ENCODE measurements at regions not wholly inside any gene's neighbourhood (a gene's known extent, or its start where the extent isn't known, plus 50 kb on each side); places are given as distances from the start of the nearest gene placed in this dataset.

DNA sequence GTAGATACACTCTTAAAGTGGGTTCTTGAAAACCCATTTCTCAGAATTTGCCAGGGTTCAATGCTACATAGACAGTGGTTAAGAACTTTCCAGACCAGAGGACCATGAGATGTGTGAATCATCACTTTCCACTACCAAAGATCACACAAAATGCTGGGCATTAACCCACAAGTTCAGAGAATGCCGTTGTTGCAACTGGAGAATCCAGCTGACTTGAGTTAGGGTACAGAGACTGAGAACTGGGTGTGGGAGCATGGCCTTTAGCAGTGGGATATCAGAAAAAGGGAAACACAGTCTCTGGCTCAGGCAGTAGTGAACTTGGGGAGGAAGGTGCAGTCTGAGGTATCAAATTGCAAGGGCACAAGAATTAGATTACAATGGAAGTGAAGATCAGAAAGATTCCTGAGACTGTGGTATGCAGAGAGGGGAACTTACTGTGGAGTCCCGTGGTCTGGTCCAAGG lies 51.5 kb upstream of the WDFY2 start:
- H2AFZ ChIP-seq (ENCODE audit: low read depth, low read length), result no peak overlapping the region
- H4K20me1 ChIP-seq (ENCODE audit: insufficient read depth, low read length), result no peaks in the 10 kb centered on the region
- H3K36me3 ChIP-seq (replicated peaks; ENCODE audit: low read depth, low read length), result no peaks in the 10 kb centered on the region
- H3K4me3 ChIP-seq (ENCODE audit: low read length), result no peak overlapping the region
- no peaks in the 10 kb centered on the region for H3K9me3 ChIP-seq (ENCODE audit: insufficient read depth, low read length)
- H3K27ac ChIP-seq (ENCODE audit: low read length), result no peak overlapping the region
- TF ChIP-seq, protein P1, sequence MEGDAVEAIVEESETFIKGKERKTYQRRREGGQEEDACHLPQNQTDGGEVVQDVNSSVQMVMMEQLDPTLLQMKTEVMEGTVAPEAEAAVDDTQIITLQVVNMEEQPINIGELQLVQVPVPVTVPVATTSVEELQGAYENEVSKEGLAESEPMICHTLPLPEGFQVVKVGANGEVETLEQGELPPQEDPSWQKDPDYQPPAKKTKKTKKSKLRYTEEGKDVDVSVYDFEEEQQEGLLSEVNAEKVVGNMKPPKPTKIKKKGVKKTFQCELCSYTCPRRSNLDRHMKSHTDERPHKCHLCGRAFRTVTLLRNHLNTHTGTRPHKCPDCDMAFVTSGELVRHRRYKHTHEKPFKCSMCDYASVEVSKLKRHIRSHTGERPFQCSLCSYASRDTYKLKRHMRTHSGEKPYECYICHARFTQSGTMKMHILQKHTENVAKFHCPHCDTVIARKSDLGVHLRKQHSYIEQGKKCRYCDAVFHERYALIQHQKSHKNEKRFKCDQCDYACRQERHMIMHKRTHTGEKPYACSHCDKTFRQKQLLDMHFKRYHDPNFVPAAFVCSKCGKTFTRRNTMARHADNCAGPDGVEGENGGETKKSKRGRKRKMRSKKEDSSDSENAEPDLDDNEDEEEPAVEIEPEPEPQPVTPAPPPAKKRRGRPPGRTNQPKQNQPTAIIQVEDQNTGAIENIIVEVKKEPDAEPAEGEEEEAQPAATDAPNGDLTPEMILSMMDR (IDR thresholded peaks at IDR 0.05; ENCODE audit: low read depth, low read length), result no peak
- TF ChIP-seq EZH2phosphoT487 (IDR thresholded peaks at IDR 0.05; ENCODE audit: low read depth), result no peak
- H3K27me3 ChIP-seq (ENCODE audit: low read depth, low read length), result no peaks in the 10 kb centered on the region
- H3K4me2 ChIP-seq (ENCODE audit: low read length), result no peak overlapping the region
- no peaks in the 10 kb centered on the region for H3K79me2 ChIP-seq (ENCODE audit: low read length)
- no peak overlapping the region for H3K9ac ChIP-seq (ENCODE audit: low read length)
- H3K4me1 ChIP-seq (ENCODE audit: low read length), result no peaks in the 10 kb centered on the region

DNA sequence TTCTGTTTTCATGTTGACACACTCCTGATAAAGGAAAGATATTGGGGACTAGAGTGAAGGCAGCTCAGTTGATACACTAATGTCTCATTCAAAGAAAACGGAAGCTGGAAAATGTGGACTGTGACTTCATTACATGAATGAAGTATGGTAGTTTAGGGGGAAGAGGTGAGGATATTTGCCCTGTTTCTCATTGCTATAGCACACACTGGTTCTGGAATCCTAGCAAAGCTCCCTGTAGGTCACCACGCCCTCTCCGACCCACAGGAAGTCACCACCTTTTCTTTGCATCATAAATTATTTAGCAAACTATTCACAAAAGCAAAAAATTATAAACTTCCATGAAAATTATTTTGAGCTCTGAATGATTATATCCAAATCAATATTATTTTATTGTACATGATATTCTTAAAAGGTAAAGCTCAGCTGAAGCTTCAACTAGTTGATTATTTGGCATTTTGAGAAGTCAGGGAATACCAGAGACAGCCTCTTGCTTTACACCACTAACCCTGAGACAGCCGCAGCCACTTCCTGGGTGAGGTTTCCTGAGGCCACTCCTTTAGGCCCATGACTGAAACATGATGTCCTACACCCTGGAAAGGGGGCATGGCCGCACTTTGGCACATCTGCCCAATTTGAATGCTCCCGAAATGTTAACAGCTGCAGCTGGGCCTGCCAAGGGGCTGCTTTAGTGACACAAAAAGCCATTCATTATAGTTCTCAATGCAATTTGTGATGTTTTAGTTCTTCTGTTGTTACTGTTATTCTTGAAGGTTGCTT lies 50.0 kb upstream of the WDFY2 start:
- Histone ChIP-seq H3K27me3 (ENCODE audit: low read depth, low read length) (no peaks in the 10 kb centered on the region), H4K20me1 (ENCODE audit: insufficient read depth, low read length) (no peaks in the 10 kb centered on the region), H3K4me2 (ENCODE audit: low read length) (no peak overlapping the region), H3K9me3 (ENCODE audit: insufficient read depth, low read length) (no peaks in the 10 kb centered on the region), H3K9ac (ENCODE audit: low read length) (no peak overlapping the region), H3K27ac (ENCODE audit: low read length) (no peak overlapping the region), H3K79me2 (ENCODE audit: low read length) (no peaks in the 10 kb centered on the region), H3K4me1 (ENCODE audit: low read length) (no peaks in the 10 kb centered on the region), H2AFZ (ENCODE audit: low read depth, low read length) (peak overlapping the region; percentile 16; the same call in 1 of the 2 replicates), H3K4me3 (ENCODE audit: low read length) (no peak overlapping the region), H3K36me3 (replicated peaks; ENCODE audit: low read depth, low read length) (no peaks in the 10 kb centered on the region)
- TF ChIP-seq EZH2phosphoT487 (IDR thresholded peaks at IDR 0.05; ENCODE audit: low read depth), result no peak
- TF ChIP-seq, protein P1 (IDR thresholded peaks at IDR 0.05; ENCODE audit: low read depth, low read length), result no peak
